Sigmoid colon (tissue), 4 donors: ENCODE measurements at regions not wholly inside any gene's neighbourhood (a gene's known extent, or its start where the extent isn't known, plus 50 kb on each side); places are given as distances from the start of the nearest gene placed in this dataset.

Experiments
- CTCF ChIP-seq, 4 experiments: fragments of 450-650 bp in 3 of 4; fragments of 200-600 bp in 1 of 4; IDR thresholded peaks; one replicate each; pipeline ENCODE4 v1.5.1; 2016 to 2019; ENCODE audit warnings: antibody characterized with exemption in 4 of 4, mild to moderate bottlenecking in 3 of 4, moderate library complexity in 2 of 4
- EP300 ChIP-seq, 4 donors: sonication (generic); formaldehyde crosslinking; IDR thresholded peaks; one replicate each; pipeline ENCODE4 v1.6.1; 2017; ENCODE audit warnings: antibody characterized with exemption in 4 of 4
- POLR2A ChIP-seq, 2 donors: fragments of 450-650 bp; IDR thresholded peaks; one replicate each; pipeline ENCODE4 v1.6.1; 2016; ENCODE audit warnings: antibody characterized with exemption in 2 of 2, mild to moderate bottlenecking in 2 of 2, moderate library complexity in 2 of 2
- POLR2AphosphoS5 ChIP-seq, 4 donors: sonication (generic); formaldehyde crosslinking; IDR thresholded peaks; one replicate each; pipeline ENCODE4 v1.6.1; 2017; ENCODE audit warnings: antibody characterized with exemption in 4 of 4

- TF ChIP-seq POLR2A (IDR thresholded peaks at IDR 0.05) (no peak), CTCF (IDR thresholded peaks at IDR 0.05) (peak in 1 of 4 experiments; percentile 48), POLR2AphosphoS5 (IDR thresholded peaks at IDR 0.05) (no peak), EP300 (IDR thresholded peaks at IDR 0.05) (no peak)
These were observed 1577.0 kb upstream of the TENM3 start for GRCh38 chr4:180665994-180666824.
